ENCODE measurements at regions not wholly inside any gene's neighbourhood (a gene's known extent, or its start where the extent isn't known, plus 50 kb on each side); places are given as distances from the start of the nearest gene placed in this dataset.

- TF ChIP-seq POLR2A (IDR thresholded peaks at IDR 0.05): no peak
- no peak for TF ChIP-seq CTCF (IDR thresholded peaks at IDR 0.05)
Measured at GRCh38 chr1:56236688-56237087, 342.7 kb downstream of the PLPP3 start.
